SK-MEL-5 (cell line): ENCODE measurements at regions not wholly inside any gene's neighbourhood (a gene's known extent, or its start where the extent isn't known, plus 50 kb on each side); places are given as distances from the start of the nearest gene placed in this dataset.

Experiments
- DNase-seq: peaks from one replicate; pipeline ENCODE4 v3.0.0-alpha.2; 2016; ENCODE audit warnings: low read depth, low spot score
- in situ Hi-C: cut with HindIII; loops from 2 replicates; pipeline ENCODE4 v1.10.0; 2016; ENCODE audit warnings: low sequenced_read_pairs, high pct_unique_total_duplicates, low pct_unique_long_range_greater_than_20kb

- no peak for DNase-seq
Measured at GRCh38 chr2:12057436-12058166, 311.2 kb downstream of the LPIN1 start.

GRCh38 chr2:12059616-12060441, 313.4 kb downstream of the LPIN1 start:
- DNase-seq, result no peak
- in situ Hi-C loops, result no loop called here

More at GRCh38 chr2:12057436-12058166, 311.2 kb downstream of the LPIN1 start:
- in situ Hi-C loops, result no loop called here

GRCh38 chr2:12060886-12061285, 314.5 kb downstream of the LPIN1 start:
- DNase-seq, result no peak
- in situ Hi-C loops, result no loop called here

GRCh38 chr2:12061286-12062052, 315.0 kb downstream of the LPIN1 start:
- in situ Hi-C loops, result no loop called here
- no peak for DNase-seq

GRCh38 chr2:12062053-12062395, 315.6 kb downstream of the LPIN1 start:
- no peak for DNase-seq
- in situ Hi-C loops, result no loop called here

- in situ Hi-C loops, result no loop called here
- DNase-seq, result no peak
Measured at GRCh38 chr2:12063210-12063609, 316.8 kb downstream of the LPIN1 start.

- DNase-seq, result no peak
- in situ Hi-C loops, result no loop called here
Measured at GRCh38 chr2:12064153-12064552, 317.7 kb downstream of the LPIN1 start.

GRCh38 chr2:12066116-12066515, 319.7 kb downstream of the LPIN1 start:
- in situ Hi-C loops, result no loop called here

GRCh38 chr2:12066986-12067385, 320.6 kb downstream of the LPIN1 start:
- in situ Hi-C loops, result no loop called here
- DNase-seq, result no peak

More at GRCh38 chr2:12066116-12066515, 319.7 kb downstream of the LPIN1 start:
- DNase-seq, result no peak

- DNase-seq, result no peak
- in situ Hi-C loops, result no loop called here
Measured at GRCh38 chr2:12068796-12069538, 322.5 kb downstream of the LPIN1 start.

- DNase-seq, result no peak
- in situ Hi-C loops, result no loop called here
Measured at GRCh38 chr2:12070153-12070552, 323.7 kb downstream of the LPIN1 start.

GRCh38 chr2:12070581-12070980, 324.1 kb downstream of the LPIN1 start:
- no peak for DNase-seq
- in situ Hi-C loops, result no loop called here

- no peak for DNase-seq
- in situ Hi-C loops, result no loop called here
Measured at GRCh38 chr2:12071318-12071717, 324.9 kb downstream of the LPIN1 start.

- in situ Hi-C loops, result no loop called here
- no peak for DNase-seq
Measured at GRCh38 chr2:12073217-12073852, 326.9 kb downstream of the LPIN1 start.

- in situ Hi-C loops, result no loop called here
- peak; percentile 39 for DNase-seq
Measured at GRCh38 chr2:12074126-12074844, 327.9 kb downstream of the LPIN1 start.

GRCh38 chr2:12074845-12075217, 328.4 kb downstream of the LPIN1 start:
- no peak for DNase-seq
- in situ Hi-C loops, result no loop called here

GRCh38 chr2:12075603-12076002, 329.2 kb downstream of the LPIN1 start:
- in situ Hi-C loops, result no loop called here
- DNase-seq, result no peak
